SHP77 (cell line): ENCODE measurements at regions not wholly inside any gene's neighbourhood (a gene's known extent, or its start where the extent isn't known, plus 50 kb on each side); places are given as distances from the start of the nearest gene placed in this dataset.

ENCODE experiments used
- DNase-seq, 2 experiments: peaks; one replicate each; lab custom pipeline; 2025; lab: John Stamatoyannopoulos, UW

DNA sequence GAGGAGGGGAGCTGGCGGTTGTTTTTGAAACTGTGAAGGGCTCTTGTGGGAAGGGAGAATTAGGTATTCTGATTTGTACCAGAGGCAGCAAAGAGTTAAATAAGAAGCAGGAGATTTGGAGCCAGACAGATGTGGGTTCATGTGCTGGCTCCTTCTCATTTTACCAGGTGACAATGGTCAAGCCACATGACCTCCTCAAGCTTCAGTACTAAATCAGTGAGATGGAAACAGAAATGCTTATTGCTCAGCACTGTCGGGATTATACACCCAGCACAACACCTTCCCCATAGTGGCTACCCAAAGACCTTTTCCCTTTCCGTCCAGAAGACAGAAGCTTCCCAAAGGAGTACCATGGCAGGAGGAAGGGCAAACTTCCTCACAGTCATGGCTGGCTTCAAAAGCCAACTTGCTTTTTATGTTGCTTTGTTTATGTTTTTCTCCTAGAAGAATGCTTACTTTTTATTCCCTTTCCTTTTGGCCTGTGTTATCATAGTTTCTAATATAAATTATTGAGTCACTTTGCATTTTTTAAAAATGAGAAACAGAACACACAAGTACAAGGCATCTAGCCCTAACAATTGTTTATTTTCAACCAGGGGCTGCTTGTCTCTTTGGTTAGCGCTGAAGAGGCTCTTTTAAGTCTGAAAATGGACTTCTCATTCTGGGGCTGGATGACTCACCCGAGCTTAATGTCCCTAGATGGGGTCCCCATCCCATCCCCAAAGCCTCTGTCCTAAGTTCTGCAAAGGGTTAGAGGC, 181.5 kb upstream of the ZBED5 start:
- DNase-seq, result no peak

DNA sequence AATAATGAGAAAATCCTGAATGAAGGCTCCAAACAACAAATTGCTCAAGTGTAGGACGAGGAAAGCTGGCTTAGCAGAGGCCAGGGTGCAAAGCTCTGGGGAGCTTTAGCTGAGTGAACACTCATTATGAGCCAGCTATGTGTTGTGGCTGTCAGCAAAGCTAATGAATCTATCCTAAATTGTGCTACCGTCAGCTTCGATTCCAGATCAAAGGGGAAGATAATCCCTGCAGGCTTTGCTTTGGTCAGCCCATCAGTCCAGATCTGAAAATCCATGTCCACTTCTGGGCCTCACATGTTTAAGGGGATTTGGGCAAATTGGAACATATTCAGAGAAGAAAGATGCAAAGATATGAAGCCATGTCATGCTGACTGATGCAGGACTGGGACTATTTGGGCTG, 180.9 kb upstream of the ZBED5 start:
- no peak for DNase-seq

DNA sequence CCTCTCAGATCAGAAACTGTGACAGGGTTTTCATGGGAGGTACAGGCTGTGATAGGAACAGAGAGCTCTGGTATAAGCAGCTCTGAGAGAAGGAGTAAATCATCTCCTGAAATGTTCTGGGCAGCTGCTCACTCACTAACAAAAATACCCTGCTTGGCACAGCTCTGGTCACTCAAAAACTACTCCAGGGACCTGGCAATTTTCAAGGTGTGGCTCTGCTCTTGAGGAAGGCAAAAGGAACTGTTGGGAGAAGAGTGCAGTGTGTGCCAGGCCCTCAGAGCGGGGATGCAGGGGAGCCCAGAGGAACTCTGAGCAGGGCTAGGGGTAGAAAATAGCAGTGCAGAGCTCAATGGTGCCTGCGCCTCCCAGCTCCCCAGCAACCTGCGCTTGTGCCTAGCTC, 180.5 kb upstream of the ZBED5 start:
- no peak for DNase-seq

DNA sequence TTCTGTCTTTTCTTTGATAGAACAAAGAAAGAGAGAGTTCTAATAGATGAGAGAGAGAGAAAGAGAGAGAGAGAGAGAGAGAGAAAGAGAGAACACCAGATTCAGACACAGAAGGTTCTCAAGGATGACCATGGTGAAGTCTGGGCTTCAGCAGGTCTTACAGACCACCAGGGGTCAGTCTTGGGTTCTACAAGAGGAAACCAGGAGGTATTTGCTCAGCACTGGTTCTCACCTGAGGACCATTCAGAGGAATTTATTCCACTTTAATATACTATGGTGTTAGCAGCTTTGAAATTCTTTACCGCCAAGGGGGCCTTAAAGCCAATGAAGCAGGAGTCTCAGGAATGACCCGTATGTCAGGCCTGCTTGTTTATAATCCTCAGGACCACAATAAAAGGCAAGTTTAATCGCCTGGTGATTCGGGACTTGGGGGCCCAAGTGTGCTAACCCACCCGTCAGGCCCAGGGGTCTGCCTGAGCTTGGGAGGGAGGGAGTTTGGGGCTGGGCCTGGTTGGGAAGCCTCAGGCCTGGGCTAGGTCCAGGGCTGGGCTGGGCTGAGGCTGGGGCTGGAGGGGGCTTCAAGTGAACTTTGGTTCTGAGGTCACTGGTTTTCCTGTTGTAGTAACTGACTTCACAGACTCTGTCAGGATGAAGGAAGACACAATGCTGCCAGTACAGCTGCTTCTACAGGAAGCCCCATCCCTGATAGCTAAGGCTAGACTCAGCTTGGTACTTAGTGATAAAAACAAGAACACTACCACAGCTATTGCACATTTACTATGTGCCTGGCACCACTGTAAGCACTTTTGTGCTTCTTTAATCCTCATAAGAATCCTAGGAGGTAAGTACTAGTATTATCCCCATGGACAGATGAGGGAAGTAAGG, 179.2 kb upstream of the ZBED5 start:
- DNase-seq, result peak in 1 of 2 experiments; percentile 28

DNA sequence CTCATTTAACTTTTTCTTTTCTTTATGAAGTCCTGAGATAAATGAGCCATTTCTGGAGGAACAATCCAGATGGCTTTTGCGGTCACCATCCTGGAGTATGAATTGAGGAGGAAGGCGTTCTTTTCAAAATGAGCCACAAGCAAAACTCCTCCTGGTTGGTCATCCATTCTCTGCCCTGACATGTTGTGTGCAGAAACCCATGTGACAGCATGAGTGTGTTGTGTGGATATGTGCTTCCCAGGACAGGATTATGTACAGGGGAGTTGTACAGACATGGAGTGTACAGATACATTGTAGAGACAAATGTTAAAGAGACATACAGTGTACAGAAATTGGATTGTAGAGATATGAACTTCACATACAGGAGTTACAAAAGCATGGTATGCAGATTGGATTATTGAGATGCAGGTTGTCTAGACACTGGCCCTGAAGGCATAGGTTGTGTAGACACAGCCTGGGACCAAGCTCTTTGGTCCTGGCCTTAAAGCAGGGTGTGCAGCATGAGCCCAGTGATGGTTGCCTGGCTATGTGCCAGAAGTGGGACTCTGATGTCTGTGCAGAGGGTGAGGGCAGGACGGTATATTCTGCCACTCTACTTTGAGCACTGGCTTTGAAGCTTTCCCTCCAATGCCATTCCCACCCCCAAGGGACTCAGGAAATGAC, 178.5 kb upstream of the ZBED5 start:
- no peak for DNase-seq

DNA sequence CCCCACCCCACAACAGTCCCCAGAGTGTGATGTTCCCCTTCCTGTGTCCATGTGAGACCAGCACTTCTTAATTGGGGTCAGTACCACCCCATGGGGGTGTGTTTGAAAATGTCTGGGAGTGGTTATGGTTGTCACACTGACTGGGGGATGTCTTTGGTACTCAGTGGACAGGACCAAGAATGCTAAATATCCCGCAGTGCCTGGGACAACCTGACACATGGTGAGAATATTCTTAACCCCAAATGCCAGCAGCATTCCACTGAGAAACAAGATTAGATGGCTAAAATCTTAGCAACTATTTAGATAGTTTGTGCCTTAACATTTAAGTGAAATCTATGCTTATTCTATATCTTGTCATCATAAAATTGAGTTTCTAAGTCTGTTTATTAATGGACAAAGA, 177.5 kb upstream of the ZBED5 start:
- no peak for DNase-seq

DNA sequence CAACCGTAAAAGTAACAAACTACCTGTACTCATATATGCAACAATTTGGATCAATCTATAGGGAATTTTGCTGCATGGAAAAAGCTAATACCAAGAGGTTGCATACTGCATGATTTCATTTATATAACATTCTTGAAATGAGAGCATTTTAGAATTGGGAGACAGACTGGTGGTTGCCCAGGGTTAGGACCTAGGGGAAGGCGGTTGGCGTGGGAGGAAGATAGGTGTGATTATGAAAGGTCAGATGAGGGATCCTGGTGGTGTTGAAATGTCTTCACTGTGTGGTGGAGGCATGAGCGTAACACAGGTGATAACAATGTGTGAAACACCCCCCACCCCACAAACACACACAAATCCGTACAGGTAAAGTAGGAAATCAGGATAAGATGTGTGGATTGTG, 176.6 kb upstream of the ZBED5 start:
- DNase-seq, result no peak

DNA sequence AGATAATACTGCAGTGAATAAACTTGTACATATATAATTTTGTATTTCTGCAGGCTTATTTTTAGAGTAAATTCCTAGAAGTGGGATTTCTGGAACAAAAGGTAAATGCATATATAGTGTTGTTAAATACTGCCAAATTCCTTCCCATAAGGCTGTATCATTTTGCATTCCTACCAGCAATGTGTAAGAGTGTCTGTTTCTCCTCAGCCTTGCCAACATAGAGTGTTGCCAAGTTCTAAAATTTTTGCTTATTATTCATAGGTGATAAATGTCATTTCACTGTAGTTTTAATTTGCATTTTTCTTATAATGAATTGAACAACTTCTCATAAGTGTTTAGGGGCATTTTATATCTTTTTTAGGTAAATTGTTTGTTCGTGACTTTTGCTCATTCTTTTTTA, 174.2 kb upstream of the ZBED5 start:
- no peak for DNase-seq

DNA sequence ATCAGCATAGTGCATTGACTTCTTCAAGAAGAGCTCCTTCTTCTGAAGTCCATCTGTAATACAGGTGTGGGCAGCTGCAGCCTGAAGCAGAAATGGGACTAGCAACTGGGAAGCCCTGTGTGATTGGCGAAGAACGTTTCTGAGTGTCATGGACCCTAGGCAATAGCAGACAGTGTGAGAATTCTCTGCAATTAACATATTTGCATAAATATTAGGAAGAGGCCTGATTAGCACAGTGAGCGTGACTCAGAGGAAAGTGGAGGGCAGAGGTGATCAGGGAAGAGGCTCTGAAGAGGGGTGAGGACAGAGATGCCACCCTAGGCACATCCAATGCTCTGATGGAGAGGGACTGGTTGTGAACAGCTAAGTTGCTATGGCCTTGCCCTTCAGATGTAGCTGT, 171.2 kb upstream of the ZBED5 start:
- DNase-seq, result no peak

DNA sequence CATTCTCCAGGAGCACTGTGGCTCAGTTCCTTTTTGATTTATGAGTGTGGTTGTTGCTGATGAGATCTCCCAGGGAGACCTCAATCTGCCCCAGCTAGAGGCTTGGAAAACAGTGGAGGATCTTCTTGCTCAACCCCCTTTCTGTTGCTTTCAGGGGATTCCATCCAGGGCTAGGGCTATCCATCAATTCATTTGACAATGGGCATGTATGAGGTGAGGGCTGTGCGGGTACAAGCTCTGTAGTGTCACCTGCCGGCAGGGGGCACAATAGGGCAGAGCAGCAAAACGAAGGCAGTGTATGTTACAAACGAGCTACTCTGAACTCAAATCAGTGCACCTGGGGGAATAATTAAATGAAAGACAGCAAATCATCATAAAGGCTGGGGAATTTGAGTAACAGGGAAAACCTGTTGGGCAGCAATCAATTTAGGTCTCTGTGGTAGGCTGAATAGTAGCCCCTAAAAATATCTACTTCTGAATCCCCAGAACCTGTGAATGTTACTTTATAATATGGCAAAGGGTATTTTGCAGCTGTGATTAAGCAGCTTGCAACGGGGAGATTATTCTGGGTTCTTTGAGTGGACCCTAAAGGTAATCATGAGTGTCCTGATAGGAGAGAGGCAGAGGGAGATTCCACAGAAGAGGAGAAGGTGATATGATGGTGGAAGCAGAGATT, 170.3 kb upstream of the ZBED5 start:
- DNase-seq, result peak; percentile 43 to 50

DNA sequence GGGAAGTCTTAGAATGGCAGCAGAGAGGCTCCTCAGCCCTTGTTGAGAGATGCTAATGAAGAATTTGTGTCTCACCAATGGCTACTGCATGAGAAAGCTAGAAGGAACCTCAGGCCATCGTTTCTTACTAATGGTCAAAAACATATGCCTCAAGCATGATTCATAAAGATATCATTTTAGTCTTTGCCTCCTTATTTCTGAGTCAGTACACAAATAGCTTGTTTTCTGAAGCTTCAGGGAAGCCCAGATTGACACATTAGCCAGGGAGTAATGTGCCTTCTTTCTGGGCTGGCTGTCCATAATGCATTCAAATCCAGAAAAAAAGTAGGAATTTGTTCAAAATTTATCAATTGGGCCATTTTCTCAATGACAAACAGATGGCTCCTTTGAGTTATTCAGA, 169.4 kb upstream of the ZBED5 start:
- DNase-seq, result no peak

DNA sequence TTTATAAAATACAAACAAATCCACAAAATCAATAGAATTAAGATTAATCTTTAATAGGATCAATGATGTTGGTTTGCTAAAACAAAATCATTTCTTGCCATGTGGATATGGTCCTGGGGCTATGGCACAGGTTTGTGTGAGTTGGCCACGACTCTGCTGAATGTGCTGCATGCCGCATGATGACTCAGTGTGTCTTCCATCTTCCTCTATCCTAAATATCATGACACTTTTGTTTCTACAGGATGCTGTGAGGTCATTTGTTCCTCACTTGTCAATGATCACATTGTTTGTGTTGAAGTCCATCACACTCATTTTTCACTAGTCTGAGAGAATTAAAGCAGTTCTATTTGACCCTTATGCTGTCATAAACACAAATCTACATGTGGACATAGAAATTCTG, 167.2 kb upstream of the ZBED5 start:
- no peak for DNase-seq

DNA sequence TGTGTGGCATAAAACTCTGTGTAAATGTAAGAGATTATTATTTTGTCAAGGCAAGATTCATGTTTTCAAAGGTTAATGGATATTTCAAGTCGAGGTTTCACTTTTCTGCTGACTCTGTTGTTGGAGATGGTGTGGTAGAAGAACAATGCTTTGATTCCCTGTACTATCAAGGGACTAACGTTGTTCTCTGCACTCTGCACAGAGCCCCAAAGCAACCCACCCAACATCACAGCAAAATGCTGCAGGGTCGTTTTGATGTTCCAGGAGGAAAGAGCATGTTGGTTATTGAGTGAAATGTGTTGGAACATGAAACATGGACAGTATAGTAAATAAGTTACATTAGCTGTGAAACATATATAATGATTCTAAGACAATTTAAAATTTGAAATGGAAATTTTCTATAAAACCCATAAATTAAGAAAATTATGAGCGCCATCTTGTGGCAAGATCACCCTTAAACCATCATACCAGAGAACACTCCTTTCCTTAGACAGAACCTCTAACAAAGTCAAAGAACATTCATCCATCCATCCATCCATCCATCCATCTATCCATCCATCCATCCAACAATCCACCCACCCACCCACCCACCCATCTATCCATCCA, 164.4 kb upstream of the ZBED5 start:
- no peak for DNase-seq

DNA sequence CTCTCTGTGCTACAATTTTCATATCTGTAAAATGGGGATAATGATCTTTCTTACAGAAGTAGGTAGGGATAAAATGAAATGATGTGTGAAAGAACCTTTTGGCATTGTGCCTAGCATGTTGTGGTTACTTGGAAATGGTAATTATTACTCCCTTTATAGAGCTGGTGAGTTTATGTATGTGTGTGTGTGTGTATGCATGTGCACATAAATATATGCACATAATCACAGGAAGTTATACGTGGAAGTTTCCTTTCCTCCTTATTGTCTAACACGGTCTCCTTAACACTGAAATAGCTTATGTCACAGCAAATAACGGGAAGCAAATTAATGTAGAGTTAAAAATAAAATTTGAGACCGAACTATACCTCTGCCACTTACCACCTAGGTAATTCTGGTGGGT, 163.7 kb upstream of the ZBED5 start:
- DNase-seq, result no peak

DNA sequence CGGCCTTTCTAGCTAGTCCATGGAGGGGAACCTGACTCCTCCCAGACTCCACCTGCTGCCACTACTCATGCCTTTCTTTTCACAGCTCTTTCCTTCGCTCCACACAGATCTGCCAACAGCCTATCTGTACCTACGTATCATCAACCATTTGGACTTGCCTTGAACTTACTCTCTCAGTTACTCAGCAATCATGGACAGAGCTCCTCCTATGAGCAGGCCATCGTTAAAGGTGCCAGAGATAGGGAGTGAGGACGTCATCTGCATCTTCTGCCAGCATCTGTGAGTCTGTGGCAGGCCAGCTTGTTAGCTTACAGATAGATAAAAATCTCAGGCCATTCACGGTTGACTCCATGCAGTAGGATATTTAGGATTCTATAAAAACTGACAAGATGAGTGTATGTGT, 162.9 kb upstream of the ZBED5 start:
- no peak for DNase-seq

DNA sequence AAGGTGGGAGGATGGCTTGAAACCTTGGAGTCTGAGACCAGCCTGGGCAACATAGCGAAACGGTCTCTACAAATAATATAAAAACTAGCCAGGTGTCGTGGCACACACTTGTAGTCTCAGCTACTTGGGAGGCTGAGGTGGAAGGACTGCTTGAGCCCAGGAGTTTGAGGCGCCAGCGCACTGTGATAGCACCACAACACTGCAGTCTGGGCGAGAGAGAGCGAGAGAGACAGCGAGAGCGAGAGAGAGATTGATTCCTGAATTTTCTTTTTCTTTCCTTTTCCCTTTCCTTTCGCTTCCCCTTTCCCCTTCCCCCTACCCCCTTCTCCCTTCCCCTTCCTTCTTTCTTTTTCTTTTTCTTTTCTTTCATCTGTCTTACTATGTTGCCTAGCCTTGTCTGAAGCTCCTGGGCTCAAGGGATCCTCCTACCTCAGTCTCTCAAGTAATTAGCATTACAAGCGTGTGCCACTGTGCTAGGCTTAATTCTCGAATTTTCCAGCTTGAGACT, 162.4 kb upstream of the ZBED5 start:
- no peak for DNase-seq

DNA sequence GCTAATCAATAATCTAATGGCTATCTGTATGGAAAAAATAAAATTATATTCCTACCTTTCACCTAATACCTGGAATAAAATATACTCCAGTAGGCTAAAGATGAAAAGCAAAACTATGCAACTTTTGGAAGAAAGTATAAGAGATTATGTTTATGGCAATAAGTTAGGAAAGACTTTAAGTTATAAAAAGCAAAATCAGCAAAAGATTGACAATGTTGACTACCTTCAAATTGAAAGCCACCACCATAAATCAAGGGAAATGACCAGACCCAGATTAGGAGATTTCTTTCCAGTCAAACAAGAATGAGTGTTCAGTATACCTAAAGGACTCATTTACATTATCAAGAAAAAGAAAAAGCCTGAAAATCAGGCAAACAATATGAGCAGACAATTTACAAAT, 159.1 kb upstream of the ZBED5 start:
- DNase-seq, result no peak

DNA sequence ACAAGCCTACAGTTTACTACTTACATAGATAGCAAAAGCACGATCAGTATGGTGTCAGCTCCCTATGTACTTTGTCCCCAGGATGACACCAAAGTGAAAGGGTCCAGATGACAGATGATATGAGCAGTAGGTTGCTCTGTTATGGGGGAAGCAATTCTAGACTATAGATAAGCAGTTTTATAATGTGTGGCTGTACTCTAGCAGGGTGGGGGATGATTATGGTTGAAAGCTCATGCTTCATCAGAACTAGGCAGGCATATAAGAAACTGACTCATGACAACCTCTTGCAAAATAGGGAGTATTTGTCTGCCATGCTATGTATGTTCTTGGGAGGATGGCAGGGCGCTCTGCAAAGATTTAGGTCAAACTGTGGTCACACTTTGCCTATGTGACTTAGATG, 158.2 kb upstream of the ZBED5 start:
- DNase-seq, result no peak

DNA sequence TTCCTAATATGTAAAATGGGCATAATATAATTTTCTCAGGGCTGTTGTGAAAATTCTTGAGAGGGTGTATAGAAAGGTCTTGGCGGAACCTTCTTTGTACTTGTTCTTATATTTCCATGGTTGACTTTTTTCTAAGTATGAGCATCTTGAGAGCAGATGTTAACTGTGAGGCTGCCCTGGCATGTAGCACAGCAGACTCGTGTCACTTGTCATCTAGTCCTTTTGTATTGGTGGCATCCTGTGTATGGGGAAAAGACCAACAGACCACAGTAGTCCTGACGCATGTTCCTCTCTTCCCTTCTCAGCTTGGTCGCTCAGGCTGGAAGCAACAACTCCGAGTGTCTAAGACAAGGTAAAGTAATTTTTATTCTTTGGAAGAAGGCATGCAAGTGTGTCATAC, 153.8 kb upstream of the ZBED5 start:
- no peak for DNase-seq

DNA sequence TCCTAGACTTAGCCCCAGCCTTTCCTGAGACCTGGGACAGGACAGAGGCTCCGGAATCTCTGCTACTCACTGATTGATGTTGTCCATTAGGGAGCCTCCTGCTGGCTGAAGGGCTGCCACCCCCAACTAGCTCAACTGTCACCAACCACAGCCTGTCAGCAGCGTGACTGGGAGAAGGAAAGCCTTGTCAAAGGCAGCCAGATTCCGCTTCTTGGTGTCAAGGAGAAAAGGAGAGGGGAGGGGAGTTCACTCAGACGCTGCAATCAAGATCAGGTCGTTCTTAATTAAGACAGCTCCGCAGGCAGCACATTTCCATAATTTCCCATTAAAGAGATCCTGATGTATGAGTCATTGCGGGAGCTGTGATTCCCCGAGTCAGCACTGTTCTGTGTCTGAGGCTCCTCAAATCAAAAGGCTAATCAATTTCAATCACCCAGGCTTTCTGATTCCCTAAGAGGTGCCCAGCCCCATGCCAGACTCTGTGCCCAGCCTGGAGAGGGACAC, 152.8 kb upstream of the ZBED5 start:
- no peak for DNase-seq

DNA sequence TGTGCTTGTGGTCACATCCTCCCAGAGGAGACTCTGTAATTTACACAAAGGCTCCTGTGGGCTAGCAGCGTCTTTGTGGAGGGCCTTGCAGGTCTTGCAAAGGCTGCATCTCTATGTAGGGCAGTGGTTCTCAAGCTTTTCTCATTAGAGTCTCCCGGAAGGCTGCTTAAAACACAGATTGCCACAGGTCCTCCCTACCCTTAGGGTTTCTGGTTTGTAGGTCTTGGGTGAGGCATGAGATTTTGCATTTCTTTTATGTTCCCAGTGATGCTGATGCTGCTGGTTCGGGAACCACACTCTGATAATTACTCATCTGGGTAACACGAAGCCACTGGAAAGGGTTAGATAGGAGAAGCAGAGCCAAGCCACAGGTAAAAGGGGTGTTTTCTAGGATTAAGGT, 151.3 kb upstream of the ZBED5 start:
- no peak for DNase-seq

DNA sequence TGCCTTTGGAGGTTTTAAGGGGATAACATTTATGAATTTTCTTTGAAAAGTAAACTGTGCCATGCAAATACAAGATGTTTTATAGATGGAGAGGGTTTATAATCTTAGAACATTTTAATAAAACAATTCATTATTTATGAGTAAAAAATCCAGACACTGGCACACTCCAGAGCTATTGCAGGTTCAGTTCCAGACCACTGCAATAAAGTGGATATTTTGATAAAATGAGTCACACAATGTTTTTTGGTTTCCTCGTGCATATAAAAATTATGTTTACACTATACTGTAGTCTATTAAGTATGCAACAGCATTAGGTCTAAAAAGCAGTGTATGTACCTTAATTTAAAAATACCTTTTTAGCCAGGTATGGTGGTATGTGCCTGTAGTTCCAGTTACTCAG, 146.2 kb upstream of the ZBED5 start:
- no peak for DNase-seq
